ENCODE measurements at regions not wholly inside any gene's neighbourhood (a gene's known extent, or its start where the extent isn't known, plus 50 kb on each side); places are given as distances from the start of the nearest gene placed in this dataset.
"Not testable (repeated sequence)": the region's sequence is repeated elsewhere in the genome, so short reads cannot be mapped to it uniquely, and the experiment has no call there.

GRCh38 chr2:220585241-220585640 lies 957.8 kb downstream of the SLC4A3 start:
- DNase-seq: no peak

- DNase-seq: no peak
These were observed 959.6 kb downstream of the SLC4A3 start for GRCh38 chr2:220586980-220587530.

DNA sequence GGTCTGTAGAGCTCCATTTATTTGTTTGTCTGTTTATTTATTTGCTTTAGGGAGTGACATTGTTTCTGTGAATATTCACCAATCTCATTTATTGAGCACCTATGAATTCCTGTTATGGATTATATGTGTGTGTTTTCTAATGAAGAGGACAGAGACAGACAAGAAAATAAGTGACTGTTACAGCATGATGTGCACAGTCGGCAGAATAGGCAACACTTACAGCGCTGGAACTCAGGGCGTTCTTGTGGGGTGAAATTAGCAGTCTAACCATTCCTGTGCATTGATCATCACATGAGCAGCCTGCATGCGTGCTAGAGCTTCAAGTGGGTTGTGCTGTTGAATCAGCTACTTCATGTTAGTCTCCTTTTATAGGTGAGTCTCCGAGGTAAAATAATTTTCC lies 960.7 kb downstream of the SLC4A3 start:
- no peak for DNase-seq

DNA sequence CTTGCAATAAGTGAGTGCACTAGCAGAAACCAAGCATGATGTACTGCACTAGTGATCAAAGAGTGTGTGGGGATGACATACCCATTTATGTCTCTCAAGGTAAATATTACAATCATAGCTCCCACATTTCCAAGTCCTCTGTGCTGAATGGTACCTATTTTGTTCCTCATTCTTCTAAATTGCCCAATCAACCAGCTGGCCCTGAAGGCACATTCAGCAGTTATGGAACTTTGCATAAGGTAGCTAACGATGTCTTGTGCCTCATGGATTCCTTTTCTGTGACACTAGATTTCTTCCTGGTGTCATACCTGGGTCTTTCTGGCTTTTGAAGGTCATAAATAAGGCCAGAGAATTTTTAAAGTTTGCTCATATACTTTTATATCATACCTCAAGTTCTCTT lies 963.0 kb downstream of the SLC4A3 start:
- DNase-seq: no peak

GRCh38 chr2:220593526-220593925 lies 966.1 kb downstream of the SLC4A3 start:
- no peak for DNase-seq

DNA sequence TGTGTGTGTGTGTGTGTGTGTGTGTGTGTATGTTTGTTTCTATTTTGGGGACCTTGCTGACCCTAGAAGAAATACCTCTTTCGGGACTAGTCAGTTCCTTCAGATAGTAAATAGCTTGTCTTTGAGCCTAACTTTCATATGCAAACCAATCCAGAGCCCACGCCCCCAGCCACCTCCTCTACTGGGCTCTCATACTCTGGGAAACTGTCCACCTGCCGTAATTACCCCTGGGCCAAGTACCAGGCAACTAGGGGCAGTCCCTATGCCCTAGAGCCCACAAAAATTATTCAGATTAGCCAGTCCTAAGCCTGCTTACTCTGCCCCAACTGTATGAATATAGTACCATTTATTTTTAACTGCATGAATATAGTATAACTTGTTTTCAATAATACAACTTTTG lies 970.4 kb downstream of the EPHA4 start:
- DNase-seq: no peak

- not testable (repeated sequence) for DNase-seq
These were observed 959.1 kb downstream of the EPHA4 start for GRCh38 chr2:220613004-220613403.

DNA sequence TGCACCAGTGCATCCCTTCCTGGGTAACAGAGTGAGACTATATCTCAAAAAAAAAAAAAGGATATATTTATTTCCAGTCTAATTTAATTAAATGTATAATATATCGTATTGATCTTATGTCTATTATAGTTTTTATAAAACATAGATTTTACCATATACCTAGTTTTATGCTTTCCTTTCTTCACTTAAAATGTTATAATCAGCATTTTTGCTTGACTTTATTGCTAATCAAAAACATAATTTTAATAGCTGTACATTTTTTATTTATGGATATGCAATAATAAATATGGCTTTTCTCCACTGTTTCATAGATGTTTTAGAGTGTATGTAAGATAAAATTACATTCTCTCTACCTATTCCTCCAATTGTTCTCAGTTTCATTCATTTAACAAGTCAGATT lies 958.0 kb downstream of the EPHA4 start:
- DNase-seq: no peak

GRCh38 chr2:220619525-220620220 lies 952.4 kb downstream of the EPHA4 start:
- no peak for DNase-seq

DNA sequence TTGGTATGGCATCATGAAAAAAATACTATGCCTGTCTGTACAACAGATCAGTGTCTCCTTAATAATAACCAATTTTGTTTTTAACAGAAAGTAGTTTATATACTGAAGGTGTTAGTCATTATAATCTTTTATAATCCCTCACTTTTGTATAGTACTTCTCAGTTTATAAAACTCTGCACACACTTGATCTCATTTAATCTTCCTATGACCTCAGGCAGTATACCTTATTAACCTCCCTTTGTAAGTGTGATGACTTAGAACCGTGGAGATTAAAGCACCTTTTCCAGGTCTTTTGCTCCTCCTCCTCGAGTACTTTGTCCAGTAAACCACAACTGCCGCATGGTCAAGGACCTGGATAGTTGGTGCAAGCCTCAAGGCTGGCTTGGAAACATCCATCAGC lies 945.5 kb downstream of the EPHA4 start:
- no peak for DNase-seq

- DNase-seq: no peak
These were observed 943.9 kb downstream of the EPHA4 start for GRCh38 chr2:220628252-220628651.

- DNase-seq: no peak
These were observed 931.0 kb downstream of the EPHA4 start for GRCh38 chr2:220641137-220641536.

DNA sequence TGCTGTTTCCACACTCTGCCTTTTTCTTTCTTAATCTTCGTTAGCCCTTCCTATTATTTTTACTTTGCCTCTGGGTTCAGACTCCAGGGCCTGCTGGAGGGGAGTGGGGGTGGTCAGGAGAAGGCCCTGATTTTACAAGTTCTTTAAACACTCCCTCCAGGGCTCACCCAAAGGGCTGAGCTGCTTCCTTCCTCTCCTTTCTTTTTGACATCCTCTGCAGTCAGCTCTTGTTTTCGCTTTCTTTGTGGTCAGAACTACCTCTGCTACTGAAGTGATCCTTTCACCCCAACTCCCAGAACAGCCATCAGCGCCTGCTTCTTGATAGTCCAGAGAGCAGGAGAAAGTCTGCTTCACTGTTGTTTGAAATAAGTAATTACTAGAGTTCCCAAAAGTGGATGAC lies 925.7 kb downstream of the EPHA4 start:
- DNase-seq: no peak

DNA sequence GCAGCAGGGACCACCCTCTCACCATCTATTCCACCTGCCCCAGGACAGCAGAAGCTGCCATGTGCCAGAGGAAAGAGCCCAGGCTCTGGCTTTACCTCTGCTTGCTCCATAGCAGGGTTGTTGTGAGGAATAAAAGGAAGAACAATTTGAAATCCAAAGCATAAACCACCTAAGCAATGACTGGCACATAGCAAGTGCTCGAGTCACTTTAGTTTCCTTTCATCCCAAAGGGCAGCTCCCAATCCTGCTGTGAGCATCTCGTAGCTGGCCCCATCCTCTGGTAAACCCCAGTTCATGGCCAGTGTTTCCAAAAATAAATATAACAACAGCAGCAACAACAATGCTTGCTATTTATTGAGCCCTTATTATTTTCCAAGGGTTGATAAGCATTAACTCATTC lies 923.5 kb downstream of the EPHA4 start:
- no peak for DNase-seq

GRCh38 chr2:220653776-220654175 lies 918.3 kb downstream of the EPHA4 start:
- DNase-seq: no peak

GRCh38 chr2:220654322-220654721 lies 917.8 kb downstream of the EPHA4 start:
- no peak for DNase-seq

- no peak for DNase-seq
These were observed 911.6 kb downstream of the EPHA4 start for GRCh38 chr2:220660277-220661145.

- DNase-seq: no peak
These were observed 909.7 kb downstream of the EPHA4 start for GRCh38 chr2:220662431-220662830.

DNA sequence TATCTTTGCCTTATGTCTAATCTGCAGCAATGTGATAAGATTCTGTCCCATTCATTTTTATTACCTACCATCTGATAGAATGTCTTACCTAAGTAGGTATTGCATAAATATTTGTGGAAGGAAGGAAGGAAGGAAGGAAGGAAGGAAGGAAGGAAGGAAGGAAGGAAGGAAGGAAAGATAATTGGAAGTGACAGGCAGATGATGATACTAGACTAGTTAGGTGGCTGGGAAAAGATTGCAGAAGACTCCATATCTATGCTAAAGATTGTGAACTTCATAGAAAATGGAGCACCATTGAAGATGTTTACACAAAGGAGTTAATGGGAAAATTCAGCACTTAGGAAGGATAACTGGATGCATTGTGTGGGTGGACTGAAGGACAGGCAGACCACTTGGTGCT lies 909.0 kb downstream of the EPHA4 start:
- no peak for DNase-seq

GRCh38 chr2:220664272-220665107 lies 907.6 kb downstream of the EPHA4 start:
- no peak for DNase-seq

DNA sequence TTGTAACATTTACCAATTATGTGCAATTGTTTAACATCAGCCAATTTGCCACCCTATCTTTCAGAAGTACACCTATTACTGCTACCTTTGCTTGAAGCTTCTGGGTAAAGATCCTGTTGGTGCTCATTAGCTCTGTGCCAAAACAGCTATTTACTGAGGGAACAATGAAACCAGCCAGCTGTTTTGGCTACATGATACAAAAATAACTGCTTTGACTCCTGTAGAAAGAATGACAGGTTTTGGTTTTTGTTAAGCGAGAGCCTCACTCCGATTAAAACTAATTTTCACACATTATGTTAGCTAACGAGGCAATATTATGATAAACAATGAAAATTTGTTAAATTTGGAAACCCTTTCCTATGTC lies 907.0 kb downstream of the EPHA4 start:
- no peak for DNase-seq

DNA sequence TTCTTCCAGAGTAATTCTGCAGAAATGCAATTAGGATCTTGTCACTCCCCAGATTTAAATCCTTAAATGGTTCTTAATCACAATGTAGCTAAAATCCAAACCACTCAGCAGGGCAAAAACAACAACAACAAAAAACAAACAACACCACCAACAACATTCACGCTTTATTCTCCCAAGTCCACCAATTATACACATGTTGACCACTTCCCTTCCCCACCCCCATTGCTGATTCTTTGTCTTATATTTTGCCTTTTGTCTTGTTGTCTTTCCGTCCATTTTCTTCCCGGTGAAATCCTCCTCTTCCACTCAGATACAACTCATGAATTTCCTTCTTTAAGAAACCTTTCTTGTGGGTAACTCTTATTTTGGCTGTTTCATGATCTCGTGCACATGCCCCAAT lies 902.8 kb downstream of the EPHA4 start:
- DNase-seq: no peak

- DNase-seq: no peak
These were observed 901.6 kb downstream of the EPHA4 start for GRCh38 chr2:220670511-220670910.
